GM23338 (cell line): ENCODE measurements at regions not wholly inside any gene's neighbourhood (a gene's known extent, or its start where the extent isn't known, plus 50 kb on each side); places are given as distances from the start of the nearest gene placed in this dataset.

Experiments
- ATAC-seq: fragments of 200-7000 bp; cut with Tn5 transposase; 3 replicates; pipeline ENCODE4 v1.9.1; 2020
- DNase-seq: peaks from one replicate; pipeline ENCODE4 v3.0.0-alpha.2; 2015; ENCODE audit warnings: low spot score
- H2AFZ ChIP-seq: fragments of 200-600 bp; sonication (generic); 2 replicates; pipeline ENCODE4 v1.8.0; 2016; ENCODE audit warnings: antibody characterized with exemption, mild to moderate bottlenecking, moderate library complexity
- H3F3A ChIP-seq: fragments of 200-600 bp; sonication (generic); replicated peaks from 2 replicates; pipeline ENCODE4 v1.8.0; 2017; ENCODE audit warnings: antibody characterized with exemption, mixed run types, low read depth
- H3K27ac ChIP-seq: fragments of 200-600 bp; sonication (generic); 2 replicates; pipeline ENCODE4 v1.6.1; 2016; ENCODE audit warnings: low read depth
- H3K27me3 ChIP-seq: fragments of 200-600 bp; sonication (generic); 2 replicates; pipeline ENCODE4 v1.8.0; 2016; ENCODE audit warnings: mild to moderate bottlenecking, mixed run types, moderate library complexity; ENCODE audit not compliant: insufficient read depth
- H3K36me3 ChIP-seq: fragments of 200-600 bp; sonication (generic); 2 replicates; pipeline ENCODE4 v1.8.0; 2016; ENCODE audit warnings: mild to moderate bottlenecking; ENCODE audit not compliant: insufficient read depth
- H3K4me1 ChIP-seq: fragments of 200-600 bp; sonication (generic); 2 replicates; pipeline ENCODE4 v1.8.0; 2016; ENCODE audit warnings: mild to moderate bottlenecking, moderate library complexity; ENCODE audit not compliant: insufficient read depth
- H3K4me2 ChIP-seq: fragments of 200-600 bp; sonication (generic); 2 replicates; pipeline ENCODE4 v1.7.1; 2017; ENCODE audit warnings: mixed run types
- H3K4me3 ChIP-seq: fragments of 200-600 bp; sonication (generic); 2 replicates; pipeline ENCODE4 v1.6.1; 2016; ENCODE audit warnings: mixed run types
- H3K79me2 ChIP-seq: fragments of 200-600 bp; sonication (generic); replicated peaks from 2 replicates; pipeline ENCODE4 v1.8.0; 2017; ENCODE audit warnings: mild to moderate bottlenecking; ENCODE audit not compliant: insufficient read depth
- H3K9me2 ChIP-seq: fragments of 200-600 bp; sonication (generic); 2 replicates; pipeline ENCODE4 v1.8.0; 2017; ENCODE audit not compliant: insufficient read depth
- H4K20me1 ChIP-seq: fragments of 200-600 bp; sonication (generic); replicated peaks from 2 replicates; pipeline ENCODE4 v1.8.0; 2017; ENCODE audit warnings: mild to moderate bottlenecking; ENCODE audit not compliant: insufficient read depth
- H3K27ac Mint-ChIP-seq: 2 replicates; pipeline ENCODE4 v1.8.0; 2020; ENCODE audit warnings: inconsistent platforms, mild to moderate bottlenecking, moderate library complexity, mixed read lengths
- H3K27me3 Mint-ChIP-seq: 3 replicates; pipeline ENCODE4 v1.8.0; 2022; ENCODE audit warnings: low read depth, mild to moderate bottlenecking, moderate library complexity, mixed read lengths, inconsistent platforms; ENCODE audit not compliant: insufficient read depth, poor library complexity
- H3K36me3 Mint-ChIP-seq: 3 replicates; pipeline ENCODE4 v1.8.0; 2021; ENCODE audit warnings: low read depth, mild to moderate bottlenecking, inconsistent platforms, moderate library complexity, mixed read lengths
- H3K4me1 Mint-ChIP-seq: 3 replicates; pipeline ENCODE4 v1.8.0; 2020; ENCODE audit warnings: mild to moderate bottlenecking, inconsistent platforms, mixed read lengths
- H3K4me3 Mint-ChIP-seq: 3 replicates; pipeline ENCODE4 v1.8.0; 2021; ENCODE audit warnings: moderate library complexity, mild to moderate bottlenecking, inconsistent platforms, mixed read lengths
- H3K9me3 Mint-ChIP-seq: 3 replicates; pipeline ENCODE4 v1.8.0; 2020; ENCODE audit warnings: moderate library complexity, mild to moderate bottlenecking, inconsistent platforms, mixed read lengths
- CTCF ChIP-seq, 2 experiments: fragments of 200-600 bp in 1 of 2; sonication (generic) in 1 of 2; conservative IDR thresholded peaks; 2 replicates each; pipeline versions ENCODE4 v1.5.1 to v1.6.1; 2016 to 2017; ENCODE audit warnings: antibody characterized with exemption in 2 of 2, low read depth in 2 of 2, mild to moderate bottlenecking in 2 of 2, moderate library complexity in 1 of 2
- EZH2 ChIP-seq: fragments of 200-600 bp; sonication (generic); IDR thresholded peaks from one replicate; pipeline ENCODE4 v1.8.0; 2017; ENCODE audit warnings: antibody characterized with exemption, mild to moderate bottlenecking, low read depth; ENCODE audit not compliant: unreplicated experiment
- POLR2AphosphoS5 ChIP-seq: IDR thresholded peaks from 2 replicates; pipeline ENCODE4 v1.6.1; 2016; ENCODE audit warnings: antibody characterized with exemption, low read depth
- REST ChIP-seq: IDR thresholded peaks from one replicate; pipeline ENCODE4 v1.6.1; 2018; ENCODE audit warnings: antibody characterized with exemption; ENCODE audit not compliant: unreplicated experiment
- ZNF114 ChIP-seq: fragments of 250-450 bp; sonication (Bioruptor Pico); IDR thresholded peaks from 2 replicates; pipeline ENCODE4 v1.5.0; 2020; ENCODE audit warnings: mild to moderate bottlenecking, moderate library complexity
- ZNF331 ChIP-seq: fragments of 250-450 bp; sonication (Bioruptor Pico); IDR thresholded peaks from 2 replicates; pipeline ENCODE4 v1.5.0; 2020; ENCODE audit warnings: low read depth, mild to moderate bottlenecking, moderate library complexity

- TF ChIP-seq ZNF331 (CRISPR knock-in tag) = no peak
- no peak for TF ChIP-seq ZNF114
- TF ChIP-seq CTCF (conservative IDR thresholded peaks at IDR 0.05; ENCODE audit: low read depth in 2 of 2) = no peak
- no peak for TF ChIP-seq POLR2AphosphoS5
These were observed 409.3 kb upstream of the NWD2 start (continued) for GRCh38 chr4:36835246-36835645.

GRCh38 chr4:36841583-36842326 is 402.8 kb upstream of the NWD2 start:
- H3K36me3 Mint-ChIP-seq = no peaks in the 10 kb centered on the region
- H3K27ac Mint-ChIP-seq = no peak overlapping the region
- Histone ChIP-seq H3K79me2 (no peaks in the 10 kb centered on the region), H3K9me2 (no peaks in the 10 kb centered on the region), H3K27ac (no peak overlapping the region), H4K20me1 (no peaks in the 10 kb centered on the region), H3K4me2 (no peak overlapping the region), H3K4me3 (no peak overlapping the region), H3F3A (no peaks in the 10 kb centered on the region), H3K27me3 (no peaks in the 10 kb centered on the region), H2AFZ (0 out of 2 replicates have a peak overlapping the region, but pooled peaks have one; percentile 6), H3K4me1 (no peaks in the 10 kb centered on the region; the same call in 1 of the 2 replicates), H3K36me3 (no peaks in the 10 kb centered on the region)
- H3K9me3 Mint-ChIP-seq = no peaks in the 10 kb centered on the region
- ATAC-seq = no peak
- H3K27me3 Mint-ChIP-seq = no peaks in the 10 kb centered on the region
- no peak for DNase-seq
- TF ChIP-seq ZNF331 (CRISPR knock-in tag) (no peak), ZNF114 (no peak), REST (no peak), EZH2 (no peak)
- H3K4me3 Mint-ChIP-seq = no peak overlapping the region
- no peaks in the 10 kb centered on the region; the same call in 2 of the 3 replicates for H3K4me1 Mint-ChIP-seq

GRCh38 chr4:36844448-36844847 is 400.1 kb upstream of the NWD2 start:
- H3K9me3 Mint-ChIP-seq = no peaks in the 10 kb centered on the region
- H3K36me3 ChIP-seq = no peaks in the 10 kb centered on the region
- no peaks in the 10 kb centered on the region for H3K9me2 ChIP-seq
- TF ChIP-seq CTCF (conservative IDR thresholded peaks at IDR 0.05; ENCODE audit: low read depth in 2 of 2) = no peak
- H2AFZ ChIP-seq = no peak overlapping the region
- H3F3A ChIP-seq = no peaks in the 10 kb centered on the region
- ATAC-seq (no peak), DNase-seq (no peak)
- H3K4me1 Mint-ChIP-seq = no peaks in the 10 kb centered on the region; the same call in 2 of the 3 replicates
- no peak overlapping the region for H3K4me3 Mint-ChIP-seq
- no peak overlapping the region for H3K4me2 ChIP-seq
- no peaks in the 10 kb centered on the region for H3K27me3 ChIP-seq
- H3K4me3 ChIP-seq = no peak overlapping the region
- no peaks in the 10 kb centered on the region; the same call in 1 of the 2 replicates for H3K4me1 ChIP-seq
- no peaks in the 10 kb centered on the region for H3K36me3 Mint-ChIP-seq
- no peaks in the 10 kb centered on the region for H3K27me3 Mint-ChIP-seq
- no peaks in the 10 kb centered on the region for H3K79me2 ChIP-seq
- no peaks in the 10 kb centered on the region for H4K20me1 ChIP-seq
- H3K27ac Mint-ChIP-seq = no peak overlapping the region
- no peak overlapping the region for H3K27ac ChIP-seq
